Adrenal gland (tissue), 9 donors: ENCODE measurements at regions not wholly inside any gene's neighbourhood (a gene's known extent, or its start where the extent isn't known, plus 50 kb on each side); places are given as distances from the start of the nearest gene placed in this dataset.

Source experiments
- DNase-seq, 7 donors: peaks; one replicate each; pipeline ENCODE4 v3.0.0-alpha.2; 2019 to 2020
- H3K27ac ChIP-seq, 5 donors: fragments of 200-600 bp; sonication (generic) in 4 of 5; 1 replicate in 3 of 5; 2 replicates in 2 of 5; pipeline versions ENCODE4 v1.5.1 to v1.8.0; 2016 to 2020; ENCODE audit warnings: mild to moderate bottlenecking in 1 of 5
- H3K27me3 ChIP-seq: fragments of 200-600 bp; 2 replicates; pipeline ENCODE4 v1.8.0; 2021
- H3K36me3 ChIP-seq, 2 donors: fragments of 200-600 bp; replicated peaks in 1 of 2; 1 replicate in 1 of 2; 2 replicates in 1 of 2; pipeline versions ENCODE4 v1.5.1 to v1.8.0; 2018 to 2022
- H3K4me1 ChIP-seq, 2 donors: fragments of 200-600 bp; replicated peaks in 1 of 2; 1 replicate in 1 of 2; 2 replicates in 1 of 2; pipeline versions ENCODE4 v1.5.1 to v1.8.0; 2018 to 2021
- H3K4me3 ChIP-seq, 4 donors: fragments of 200-600 bp; sonication (generic) in 3 of 4; one replicate each; pipeline ENCODE4 v1.5.1; 2016 to 2018
- H3K9me3 ChIP-seq, 3 donors: fragments of 200-600 bp; sonication (generic) in 1 of 3; replicated peaks in 1 of 3; 1 replicate in 2 of 3; 2 replicates in 1 of 3; pipeline versions ENCODE4 v1.5.1 to v1.8.0; 2016 to 2021
- CTCF ChIP-seq, 6 experiments: fragments of 450-650 bp in 4 of 6; fragments of 200-600 bp in 2 of 6; sonication (generic) in 1 of 6; IDR thresholded peaks; 1 replicate in 5 of 6; 2 replicates in 1 of 6; pipeline versions ENCODE4 v1.5.1 to v1.8.0; 2016 to 2021; ENCODE audit warnings: antibody characterized with exemption in 6 of 6, mild to moderate bottlenecking in 2 of 6, moderate library complexity in 1 of 6
- POLR2A ChIP-seq, 2 donors: fragments of 450-650 bp; IDR thresholded peaks; one replicate each; pipeline ENCODE4 v1.6.1; 2017; ENCODE audit warnings: antibody characterized with exemption in 2 of 2, mild to moderate bottlenecking in 2 of 2, moderate library complexity in 1 of 2
- WGBS, 4 donors: extraction: QIAGEN DNeasy Blood & Tissue Kit in 2 of 4; methylation state at CpG; one replicate each; pipeline versions ENCODE4 v1.1.5 to v1.1.7; 2013 to 2017; 5-methylcytosine and 5-hydroxymethylcytosine counted together
- intact Hi-C, 2 donors: fragments of 100-400 bp; cut with DNase I; formaldehyde crosslinking; loops; one replicate each; pipeline versions ENCODE4 v1.14.1 to v1.15.0; 2022 to 2023
- donor health status: healthy with polysubstance abuse.
- donor health status: Bipolar disorder and iron deficiency.
- donor health status: DM: yes; HTN: yes; CAD: no.
- donor health status: DM: no; HTN: no; CAD: no.
- donor health status: DM: no; HTN: no; CAD: no.

DNA sequence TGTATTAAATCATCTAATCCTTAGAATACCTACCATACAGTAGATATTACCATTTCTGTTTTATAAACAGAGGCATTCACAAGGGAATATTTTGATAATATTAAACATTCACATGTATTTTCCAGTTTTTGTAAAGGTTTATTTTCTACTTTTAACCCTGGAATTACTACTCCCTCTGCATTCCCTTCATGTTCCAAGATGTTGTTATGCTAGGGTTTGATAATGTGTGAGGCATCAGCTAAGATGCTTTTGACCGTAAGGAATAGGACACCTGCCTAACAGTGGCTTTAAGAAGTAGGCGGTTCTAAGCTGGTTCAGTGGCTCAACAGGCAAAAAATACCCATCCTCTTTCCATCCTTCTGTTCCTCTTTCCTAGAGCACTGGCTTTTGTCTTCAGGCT lies 131.9 kb upstream of the USP24 start:
- no peak for DNase-seq
- H3K4me3 ChIP-seq: no peak overlapping the region
- no peaks in the 10 kb centered on the region for H3K27me3 ChIP-seq
- H3K9me3 ChIP-seq: no peaks in the 10 kb centered on the region
- no peak overlapping the region for H3K27ac ChIP-seq
- no peak for TF ChIP-seq POLR2A (IDR thresholded peaks at IDR 0.05)
- no peak for TF ChIP-seq CTCF (IDR thresholded peaks at IDR 0.05)
- H3K36me3 ChIP-seq: no peaks in the 10 kb centered on the region
- 70 to 87% (median 76%) methylated on average over 2 of the region's 2 CpGs for WGBS, 4 donors
- intact Hi-C loops: no loop called here
- no peaks in the 10 kb centered on the region for H3K4me1 ChIP-seq

- Histone ChIP-seq H3K4me3 (no peak overlapping the region), H3K4me1 (no peaks in the 10 kb centered on the region), H3K9me3 (no peaks in the 10 kb centered on the region), H3K27me3 (no peaks in the 10 kb centered on the region), H3K36me3 (no peaks in the 10 kb centered on the region), H3K27ac (no peak overlapping the region)
- intact Hi-C loops: no loop called here
- DNase-seq: no peak
- TF ChIP-seq POLR2A (IDR thresholded peaks at IDR 0.05) (no peak), CTCF (IDR thresholded peaks at IDR 0.05) (no peak)
- WGBS, 4 donors: 71 to 76% (median 75%) methylated on average over 1 of the region's 1 CpG
These were observed 131.4 kb upstream of the USP24 start for GRCh38 chr1:55346586-55346985.

DNA sequence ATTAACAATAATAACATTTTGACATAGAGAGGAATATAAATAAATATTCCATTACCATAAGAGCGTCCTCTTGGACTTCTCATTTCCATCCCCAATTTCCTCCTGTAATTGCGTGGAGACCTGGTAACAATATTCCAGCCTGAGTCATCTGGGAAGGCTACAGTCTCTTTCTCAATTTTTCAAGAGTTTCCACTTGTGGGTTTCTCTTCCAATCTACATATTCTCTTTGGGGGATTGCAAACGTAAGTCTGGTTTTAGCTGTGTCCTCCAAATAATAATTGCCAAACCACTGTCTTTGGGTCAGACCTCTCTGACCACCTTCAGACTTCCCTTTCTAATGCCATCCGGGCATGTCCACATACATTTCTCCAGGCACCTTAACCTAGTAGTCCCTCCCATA lies 124.5 kb upstream of the USP24 start:
- no peaks in the 10 kb centered on the region for H3K36me3 ChIP-seq
- H3K27me3 ChIP-seq: no peaks in the 10 kb centered on the region
- intact Hi-C loops: no loop called here
- DNase-seq: no peak
- no peak for TF ChIP-seq CTCF (IDR thresholded peaks at IDR 0.05)
- TF ChIP-seq POLR2A (IDR thresholded peaks at IDR 0.05): no peak
- no peaks in the 10 kb centered on the region for H3K9me3 ChIP-seq
- H3K4me1 ChIP-seq: no peaks in the 10 kb centered on the region
- WGBS, 4 donors: 86 to 94% (median 90%) methylated on average over 4 of the region's 4 CpGs
- H3K27ac ChIP-seq: no peak overlapping the region
- H3K4me3 ChIP-seq: no peak overlapping the region

- Histone ChIP-seq H3K4me3 (no peak overlapping the region), H3K27ac (no peak overlapping the region), H3K4me1 (no peaks in the 10 kb centered on the region), H3K36me3 (no peaks in the 10 kb centered on the region), H3K27me3 (no peaks in the 10 kb centered on the region), H3K9me3 (no peaks in the 10 kb centered on the region)
- 64 to 77% (median 73%) methylated on average over 3 of the region's 3 CpGs for WGBS, 4 donors
- DNase-seq: no peak
- intact Hi-C loops: no loop called here
- TF ChIP-seq POLR2A (IDR thresholded peaks at IDR 0.05) (no peak), CTCF (IDR thresholded peaks at IDR 0.05) (no peak)
These were observed 123.3 kb upstream of the USP24 start for GRCh38 chr1:55338448-55338820.
